ENCODE measurements at regions not wholly inside any gene's neighbourhood (a gene's known extent, or its start where the extent isn't known, plus 50 kb on each side); places are given as distances from the start of the nearest gene placed in this dataset.

- H3K4me3 Mint-ChIP-seq: no peak overlapping the region
- no peak for ATAC-seq
- H3K4me1 Mint-ChIP-seq: no peaks in the 10 kb centered on the region
- ChIA-PET POLR2A (no interaction called here), CTCF (no interaction called here)
- H3K9me3 Mint-ChIP-seq: peaks cover 8% of the 10 kb centered on the region
- DNase-seq (ENCODE audit: low spot score): no peak
- H3K36me3 Mint-ChIP-seq: no peaks in the 10 kb centered on the region
- no peak for TF ChIP-seq SOX15 (CRISPR knock-in tag; IDR thresholded peaks at IDR 0.05)
- TF ChIP-seq, protein P1, sequence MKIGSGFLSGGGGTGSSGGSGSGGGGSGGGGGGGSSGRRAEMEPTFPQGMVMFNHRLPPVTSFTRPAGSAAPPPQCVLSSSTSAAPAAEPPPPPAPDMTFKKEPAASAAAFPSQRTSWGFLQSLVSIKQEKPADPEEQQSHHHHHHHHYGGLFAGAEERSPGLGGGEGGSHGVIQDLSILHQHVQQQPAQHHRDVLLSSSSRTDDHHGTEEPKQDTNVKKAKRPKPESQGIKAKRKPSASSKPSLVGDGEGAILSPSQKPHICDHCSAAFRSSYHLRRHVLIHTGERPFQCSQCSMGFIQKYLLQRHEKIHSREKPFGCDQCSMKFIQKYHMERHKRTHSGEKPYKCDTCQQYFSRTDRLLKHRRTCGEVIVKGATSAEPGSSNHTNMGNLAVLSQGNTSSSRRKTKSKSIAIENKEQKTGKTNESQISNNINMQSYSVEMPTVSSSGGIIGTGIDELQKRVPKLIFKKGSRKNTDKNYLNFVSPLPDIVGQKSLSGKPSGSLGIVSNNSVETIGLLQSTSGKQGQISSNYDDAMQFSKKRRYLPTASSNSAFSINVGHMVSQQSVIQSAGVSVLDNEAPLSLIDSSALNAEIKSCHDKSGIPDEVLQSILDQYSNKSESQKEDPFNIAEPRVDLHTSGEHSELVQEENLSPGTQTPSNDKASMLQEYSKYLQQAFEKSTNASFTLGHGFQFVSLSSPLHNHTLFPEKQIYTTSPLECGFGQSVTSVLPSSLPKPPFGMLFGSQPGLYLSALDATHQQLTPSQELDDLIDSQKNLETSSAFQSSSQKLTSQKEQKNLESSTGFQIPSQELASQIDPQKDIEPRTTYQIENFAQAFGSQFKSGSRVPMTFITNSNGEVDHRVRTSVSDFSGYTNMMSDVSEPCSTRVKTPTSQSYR (CRISPR knock-in tag; IDR thresholded peaks at IDR 0.05): no peak
- TF ChIP-seq PRRX2 (CRISPR knock-in tag; IDR thresholded peaks at IDR 0.05): no peak
- TF ChIP-seq OVOL2 (CRISPR knock-in tag; IDR thresholded peaks at IDR 0.05; ENCODE audit: borderline replicate concordance): no peak
- TF ChIP-seq, protein P2, sequence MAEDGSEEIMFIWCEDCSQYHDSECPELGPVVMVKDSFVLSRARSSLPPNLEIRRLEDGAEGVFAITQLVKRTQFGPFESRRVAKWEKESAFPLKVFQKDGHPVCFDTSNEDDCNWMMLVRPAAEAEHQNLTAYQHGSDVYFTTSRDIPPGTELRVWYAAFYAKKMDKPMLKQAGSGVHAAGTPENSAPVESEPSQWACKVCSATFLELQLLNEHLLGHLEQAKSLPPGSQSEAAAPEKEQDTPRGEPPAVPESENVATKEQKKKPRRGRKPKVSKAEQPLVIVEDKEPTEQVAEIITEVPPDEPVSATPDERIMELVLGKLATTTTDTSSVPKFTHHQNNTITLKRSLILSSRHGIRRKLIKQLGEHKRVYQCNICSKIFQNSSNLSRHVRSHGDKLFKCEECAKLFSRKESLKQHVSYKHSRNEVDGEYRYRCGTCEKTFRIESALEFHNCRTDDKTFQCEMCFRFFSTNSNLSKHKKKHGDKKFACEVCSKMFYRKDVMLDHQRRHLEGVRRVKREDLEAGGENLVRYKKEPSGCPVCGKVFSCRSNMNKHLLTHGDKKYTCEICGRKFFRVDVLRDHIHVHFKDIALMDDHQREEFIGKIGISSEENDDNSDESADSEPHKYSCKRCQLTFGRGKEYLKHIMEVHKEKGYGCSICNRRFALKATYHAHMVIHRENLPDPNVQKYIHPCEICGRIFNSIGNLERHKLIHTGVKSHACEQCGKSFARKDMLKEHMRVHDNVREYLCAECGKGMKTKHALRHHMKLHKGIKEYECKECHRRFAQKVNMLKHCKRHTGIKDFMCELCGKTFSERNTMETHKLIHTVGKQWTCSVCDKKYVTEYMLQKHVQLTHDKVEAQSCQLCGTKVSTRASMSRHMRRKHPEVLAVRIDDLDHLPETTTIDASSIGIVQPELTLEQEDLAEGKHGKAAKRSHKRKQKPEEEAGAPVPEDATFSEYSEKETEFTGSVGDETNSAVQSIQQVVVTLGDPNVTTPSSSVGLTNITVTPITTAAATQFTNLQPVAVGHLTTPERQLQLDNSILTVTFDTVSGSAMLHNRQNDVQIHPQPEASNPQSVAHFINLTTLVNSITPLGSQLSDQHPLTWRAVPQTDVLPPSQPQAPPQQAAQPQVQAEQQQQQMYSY (CRISPR knock-in tag; IDR thresholded peaks at IDR 0.05): no peak
- TF ChIP-seq SMAD3 (CRISPR knock-in tag; IDR thresholded peaks at IDR 0.05; ENCODE audit: borderline replicate concordance): no peak
- no peak for TF ChIP-seq SMAD4 (CRISPR knock-in tag; IDR thresholded peaks at IDR 0.05)
- TF ChIP-seq ATF3 (CRISPR knock-in tag; conservative IDR thresholded peaks at IDR 0.05): no peak
- TF ChIP-seq, protein P3, sequence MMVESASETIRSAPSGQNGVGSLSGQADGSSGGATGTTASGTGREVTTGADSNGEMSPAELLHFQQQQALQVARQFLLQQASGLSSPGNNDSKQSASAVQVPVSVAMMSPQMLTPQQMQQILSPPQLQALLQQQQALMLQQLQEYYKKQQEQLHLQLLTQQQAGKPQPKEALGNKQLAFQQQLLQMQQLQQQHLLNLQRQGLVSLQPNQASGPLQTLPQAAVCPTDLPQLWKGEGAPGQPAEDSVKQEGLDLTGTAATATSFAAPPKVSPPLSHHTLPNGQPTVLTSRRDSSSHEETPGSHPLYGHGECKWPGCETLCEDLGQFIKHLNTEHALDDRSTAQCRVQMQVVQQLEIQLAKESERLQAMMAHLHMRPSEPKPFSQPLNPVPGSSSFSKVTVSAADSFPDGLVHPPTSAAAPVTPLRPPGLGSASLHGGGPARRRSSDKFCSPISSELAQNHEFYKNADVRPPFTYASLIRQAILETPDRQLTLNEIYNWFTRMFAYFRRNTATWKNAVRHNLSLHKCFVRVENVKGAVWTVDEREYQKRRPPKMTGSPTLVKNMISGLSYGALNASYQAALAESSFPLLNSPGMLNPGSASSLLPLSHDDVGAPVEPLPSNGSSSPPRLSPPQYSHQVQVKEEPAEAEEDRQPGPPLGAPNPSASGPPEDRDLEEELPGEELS (CRISPR knock-in tag; IDR thresholded peaks at IDR 0.05): no peak
- no peak for TF ChIP-seq NFE2L1 (CRISPR knock-in tag; IDR thresholded peaks at IDR 0.05)
- TF ChIP-seq SP1 (CRISPR knock-in tag; conservative IDR thresholded peaks at IDR 0.05): no peak
- no peak for TF ChIP-seq TEAD4 (CRISPR knock-in tag; IDR thresholded peaks at IDR 0.05)
- TF ChIP-seq ZNF317 (CRISPR knock-in tag; IDR thresholded peaks at IDR 0.05; ENCODE audit: borderline replicate concordance, low read depth): no peak
- TF ChIP-seq, protein P4, sequence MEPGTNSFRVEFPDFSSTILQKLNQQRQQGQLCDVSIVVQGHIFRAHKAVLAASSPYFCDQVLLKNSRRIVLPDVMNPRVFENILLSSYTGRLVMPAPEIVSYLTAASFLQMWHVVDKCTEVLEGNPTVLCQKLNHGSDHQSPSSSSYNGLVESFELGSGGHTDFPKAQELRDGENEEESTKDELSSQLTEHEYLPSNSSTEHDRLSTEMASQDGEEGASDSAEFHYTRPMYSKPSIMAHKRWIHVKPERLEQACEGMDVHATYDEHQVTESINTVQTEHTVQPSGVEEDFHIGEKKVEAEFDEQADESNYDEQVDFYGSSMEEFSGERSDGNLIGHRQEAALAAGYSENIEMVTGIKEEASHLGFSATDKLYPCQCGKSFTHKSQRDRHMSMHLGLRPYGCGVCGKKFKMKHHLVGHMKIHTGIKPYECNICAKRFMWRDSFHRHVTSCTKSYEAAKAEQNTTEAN (CRISPR knock-in tag; IDR thresholded peaks at IDR 0.05): no peak
- TF ChIP-seq, protein P5, sequence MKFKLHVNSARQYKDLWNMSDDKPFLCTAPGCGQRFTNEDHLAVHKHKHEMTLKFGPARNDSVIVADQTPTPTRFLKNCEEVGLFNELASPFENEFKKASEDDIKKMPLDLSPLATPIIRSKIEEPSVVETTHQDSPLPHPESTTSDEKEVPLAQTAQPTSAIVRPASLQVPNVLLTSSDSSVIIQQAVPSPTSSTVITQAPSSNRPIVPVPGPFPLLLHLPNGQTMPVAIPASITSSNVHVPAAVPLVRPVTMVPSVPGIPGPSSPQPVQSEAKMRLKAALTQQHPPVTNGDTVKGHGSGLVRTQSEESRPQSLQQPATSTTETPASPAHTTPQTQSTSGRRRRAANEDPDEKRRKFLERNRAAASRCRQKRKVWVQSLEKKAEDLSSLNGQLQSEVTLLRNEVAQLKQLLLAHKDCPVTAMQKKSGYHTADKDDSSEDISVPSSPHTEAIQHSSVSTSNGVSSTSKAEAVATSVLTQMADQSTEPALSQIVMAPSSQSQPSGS (CRISPR knock-in tag; IDR thresholded peaks at IDR 0.05; ENCODE audit: borderline replicate concordance, low read depth): no peak
- no peak overlapping the region for H3K27ac Mint-ChIP-seq
- H3K27me3 Mint-ChIP-seq (ENCODE audit: low read depth): no peaks in the 10 kb centered on the region; the same call in 1 of the 2 replicates
These were observed 83.3 kb upstream of the CD28 start for GRCh38 chr2:203623096-203623495.
